Peyer's patch (tissue), 4 donors: ENCODE measurements at regions not wholly inside any gene's neighbourhood (a gene's known extent, or its start where the extent isn't known, plus 50 kb on each side); places are given as distances from the start of the nearest gene placed in this dataset.

Experiments
- DNase-seq, 3 donors: peaks; one replicate each; pipeline ENCODE4 v3.0.0-alpha.2; 2017 to 2019
- H3K27ac ChIP-seq, 4 donors: fragments of 200-600 bp; sonication (generic); one replicate each; pipeline ENCODE4 v1.5.1; 2016 to 2019
- H3K27me3 ChIP-seq, 2 donors: fragments of 200-600 bp; sonication (generic); one replicate each; pipeline ENCODE4 v1.5.1; 2019
- H3K36me3 ChIP-seq, 3 donors: fragments of 200-600 bp; sonication (generic); one replicate each; pipeline ENCODE4 v1.5.1; 2016 to 2019
- H3K4me1 ChIP-seq, 4 donors: fragments of 200-600 bp; sonication (generic); one replicate each; pipeline ENCODE4 v1.5.1; 2016 to 2019
- H3K4me3 ChIP-seq, 4 donors: fragments of 200-600 bp; sonication (generic); 1 replicate in 3 of 4; 2 replicates in 1 of 4; pipeline ENCODE4 v1.5.1; 2016 to 2019; ENCODE audit warnings: mild to moderate bottlenecking in 1 of 4
- H3K9me3 ChIP-seq, 4 donors: fragments of 200-600 bp; sonication (generic); one replicate each; pipeline ENCODE4 v1.5.1; 2016 to 2019; ENCODE audit warnings: mild to moderate bottlenecking in 1 of 4
- POLR2A ChIP-seq, 2 donors: fragments of 450-650 bp; IDR thresholded peaks; one replicate each; pipeline ENCODE4 v1.5.1; 2017; ENCODE audit warnings: antibody characterized with exemption in 2 of 2, mild to moderate bottlenecking in 2 of 2, moderate library complexity in 2 of 2
- TF ChIP-seq, protein P1 (sequence below), 6 experiments: fragments of 450-650 bp in 4 of 6; fragments of 200-600 bp in 2 of 6; sonication (generic) in 1 of 6; IDR thresholded peaks; one replicate each; pipeline ENCODE4 v1.5.1; 2017 to 2019; ENCODE audit warnings: antibody characterized with exemption in 6 of 6, mild to moderate bottlenecking in 3 of 6, moderate library complexity in 1 of 6

DNA sequence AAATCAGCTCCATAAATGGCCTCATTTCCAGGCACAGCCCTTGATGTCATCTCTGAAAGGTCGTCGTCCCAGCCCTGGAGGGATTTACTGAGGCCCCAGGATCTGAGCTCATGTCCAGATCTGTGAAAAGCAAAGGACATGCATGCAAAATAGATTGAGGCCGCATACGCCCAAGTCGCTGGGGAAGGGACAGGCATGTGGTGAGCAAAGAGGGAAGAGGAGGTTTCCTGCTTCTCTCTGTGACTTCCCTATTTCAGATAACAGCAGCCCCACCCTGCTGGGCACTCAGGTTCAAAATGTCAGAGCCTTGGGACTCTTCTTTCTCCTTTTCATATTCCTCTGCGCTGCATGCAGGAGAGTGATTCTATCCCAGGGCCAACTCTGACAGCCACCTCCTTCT, 197.2 kb downstream of the ADSS2 start:
- TF ChIP-seq POLR2A (IDR thresholded peaks at IDR 0.05), result no peak
- TF ChIP-seq, protein P1, sequence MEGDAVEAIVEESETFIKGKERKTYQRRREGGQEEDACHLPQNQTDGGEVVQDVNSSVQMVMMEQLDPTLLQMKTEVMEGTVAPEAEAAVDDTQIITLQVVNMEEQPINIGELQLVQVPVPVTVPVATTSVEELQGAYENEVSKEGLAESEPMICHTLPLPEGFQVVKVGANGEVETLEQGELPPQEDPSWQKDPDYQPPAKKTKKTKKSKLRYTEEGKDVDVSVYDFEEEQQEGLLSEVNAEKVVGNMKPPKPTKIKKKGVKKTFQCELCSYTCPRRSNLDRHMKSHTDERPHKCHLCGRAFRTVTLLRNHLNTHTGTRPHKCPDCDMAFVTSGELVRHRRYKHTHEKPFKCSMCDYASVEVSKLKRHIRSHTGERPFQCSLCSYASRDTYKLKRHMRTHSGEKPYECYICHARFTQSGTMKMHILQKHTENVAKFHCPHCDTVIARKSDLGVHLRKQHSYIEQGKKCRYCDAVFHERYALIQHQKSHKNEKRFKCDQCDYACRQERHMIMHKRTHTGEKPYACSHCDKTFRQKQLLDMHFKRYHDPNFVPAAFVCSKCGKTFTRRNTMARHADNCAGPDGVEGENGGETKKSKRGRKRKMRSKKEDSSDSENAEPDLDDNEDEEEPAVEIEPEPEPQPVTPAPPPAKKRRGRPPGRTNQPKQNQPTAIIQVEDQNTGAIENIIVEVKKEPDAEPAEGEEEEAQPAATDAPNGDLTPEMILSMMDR (IDR thresholded peaks at IDR 0.05), result no peak
- DNase-seq, result peak in 2 of 3 donors; percentile 69 to 76
- peak overlapping the region in 1 of 4 donors; percentile 66 for H3K27ac ChIP-seq

DNA sequence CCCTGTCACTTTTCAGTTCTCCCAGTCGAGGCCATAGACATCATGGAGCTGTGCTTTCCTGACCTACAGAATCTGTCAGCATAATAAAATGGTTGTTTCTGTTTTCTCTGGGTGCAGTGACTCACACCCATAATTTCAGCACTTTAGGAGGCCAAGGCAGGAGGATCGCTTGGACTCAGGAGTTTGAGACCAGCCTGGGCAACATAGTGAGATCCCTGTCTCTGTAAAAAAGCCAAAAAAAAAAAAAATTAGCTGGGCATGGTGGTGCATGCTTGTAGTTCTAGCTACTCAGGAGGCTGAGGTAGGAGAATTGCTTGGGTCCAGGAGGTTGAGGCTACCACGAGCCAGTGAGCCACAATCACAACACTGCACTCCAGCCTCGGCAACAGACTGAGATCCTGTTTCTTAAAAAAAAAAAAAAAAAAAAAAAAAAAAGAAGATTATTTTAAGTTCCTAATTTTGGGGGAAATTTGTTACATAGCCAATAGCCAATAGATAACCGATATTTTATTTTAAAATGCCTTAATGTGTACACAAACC, 196.2 kb downstream of the ADSS2 start:
- Histone ChIP-seq H3K4me3 (no peak overlapping the region), H3K27ac (no peak overlapping the region), H3K27me3 (no peaks in the 10 kb centered on the region), H3K4me1 (peaks cover 0 to 5% (median 0%) of the 10 kb centered on the region in 4 donors), H3K9me3 (no peaks in the 10 kb centered on the region), H3K36me3 (no peaks in the 10 kb centered on the region)
- no peak for DNase-seq
- TF ChIP-seq, protein P1 (IDR thresholded peaks at IDR 0.05), result no peak
- TF ChIP-seq POLR2A (IDR thresholded peaks at IDR 0.05), result no peak

More for the DNA sequence above, 197.2 kb downstream of the ADSS2 start:
- peaks cover 0 to 5% (median 0%) of the 10 kb centered on the region in 4 donors for H3K4me1 ChIP-seq
- no peak overlapping the region for H3K4me3 ChIP-seq
- no peaks in the 10 kb centered on the region for H3K36me3 ChIP-seq
- no peaks in the 10 kb centered on the region for H3K9me3 ChIP-seq
- no peaks in the 10 kb centered on the region for H3K27me3 ChIP-seq

GRCh38 chr1:244256086-244256676, 195.5 kb downstream of the ADSS2 start:
- no peak for DNase-seq
- H3K27ac ChIP-seq, result no peak overlapping the region
- H3K4me3 ChIP-seq, result no peak overlapping the region
- no peaks in the 10 kb centered on the region for H3K9me3 ChIP-seq
- no peaks in the 10 kb centered on the region for H3K27me3 ChIP-seq
- no peaks in the 10 kb centered on the region for H3K36me3 ChIP-seq
- TF ChIP-seq, protein P1 (IDR thresholded peaks at IDR 0.05), result no peak
- no peak for TF ChIP-seq POLR2A (IDR thresholded peaks at IDR 0.05)
- peaks cover 0 to 5% (median 0%) of the 10 kb centered on the region in 4 donors for H3K4me1 ChIP-seq

DNA sequence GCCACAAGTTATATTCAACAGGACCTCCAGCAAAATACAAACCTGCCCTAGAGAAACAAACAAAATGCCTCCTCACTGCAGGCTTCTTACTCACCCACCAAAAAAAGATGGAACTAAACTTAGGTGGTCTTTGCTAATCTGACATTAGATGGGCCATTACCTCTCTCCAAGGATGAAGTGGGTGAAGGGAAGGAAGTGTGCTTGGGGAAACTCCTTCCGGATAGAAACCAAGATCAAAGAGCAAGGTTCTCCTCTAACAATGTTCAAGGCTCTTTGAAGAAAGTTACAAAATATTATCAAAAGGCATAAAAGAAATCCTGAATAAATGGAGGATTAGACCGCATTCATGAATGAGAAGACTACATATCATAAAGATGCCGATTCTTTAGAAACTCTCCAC, 187.5 kb downstream of the ADSS2 start:
- Histone ChIP-seq H3K9me3 (no peaks in the 10 kb centered on the region), H3K36me3 (no peaks in the 10 kb centered on the region), H3K4me3 (no peak overlapping the region), H3K4me1 (no peaks in the 10 kb centered on the region), H3K27me3 (no peaks in the 10 kb centered on the region), H3K27ac (no peak overlapping the region)
- no peak for DNase-seq
- TF ChIP-seq, protein P1 (IDR thresholded peaks at IDR 0.05), result no peak
- no peak for TF ChIP-seq POLR2A (IDR thresholded peaks at IDR 0.05)

- TF ChIP-seq, protein P1 (IDR thresholded peaks at IDR 0.05), result no peak
- no peak for TF ChIP-seq POLR2A (IDR thresholded peaks at IDR 0.05)
- DNase-seq, result no peak
- Histone ChIP-seq H3K36me3 (no peaks in the 10 kb centered on the region), H3K27ac (no peak overlapping the region), H3K4me1 (no peaks in the 10 kb centered on the region), H3K9me3 (peaks cover 0 to 3% (median 0%) of the 10 kb centered on the region in 4 donors), H3K4me3 (no peak overlapping the region), H3K27me3 (no peaks in the 10 kb centered on the region)
Measured at GRCh38 chr1:244265507-244265906, 186.2 kb downstream of the ADSS2 start.
